ENCODE measurements at regions not wholly inside any gene's neighbourhood (a gene's known extent, or its start where the extent isn't known, plus 50 kb on each side); places are given as distances from the start of the nearest gene placed in this dataset.
A peak's percentile ranks its signal among the peaks of the same experiment; 100 is the strongest.
"Not testable (repeated sequence)": the region's sequence is repeated elsewhere in the genome, so short reads cannot be mapped to it uniquely, and the experiment has no call there.

- Histone ChIP-seq H3K9me3 (no peaks in the 10 kb centered on the region), H3K36me3 (no peaks in the 10 kb centered on the region), H3K4me3 (no peak overlapping the region), H3K27ac (no peak overlapping the region), H3K4me1 (no peaks in the 10 kb centered on the region), H3K27me3 (no peaks in the 10 kb centered on the region)
- intact Hi-C loops (cut with DNase I): no loop called here
- ATAC-seq (no peak), DNase-seq (no peak)
- TF ChIP-seq, protein P1, sequence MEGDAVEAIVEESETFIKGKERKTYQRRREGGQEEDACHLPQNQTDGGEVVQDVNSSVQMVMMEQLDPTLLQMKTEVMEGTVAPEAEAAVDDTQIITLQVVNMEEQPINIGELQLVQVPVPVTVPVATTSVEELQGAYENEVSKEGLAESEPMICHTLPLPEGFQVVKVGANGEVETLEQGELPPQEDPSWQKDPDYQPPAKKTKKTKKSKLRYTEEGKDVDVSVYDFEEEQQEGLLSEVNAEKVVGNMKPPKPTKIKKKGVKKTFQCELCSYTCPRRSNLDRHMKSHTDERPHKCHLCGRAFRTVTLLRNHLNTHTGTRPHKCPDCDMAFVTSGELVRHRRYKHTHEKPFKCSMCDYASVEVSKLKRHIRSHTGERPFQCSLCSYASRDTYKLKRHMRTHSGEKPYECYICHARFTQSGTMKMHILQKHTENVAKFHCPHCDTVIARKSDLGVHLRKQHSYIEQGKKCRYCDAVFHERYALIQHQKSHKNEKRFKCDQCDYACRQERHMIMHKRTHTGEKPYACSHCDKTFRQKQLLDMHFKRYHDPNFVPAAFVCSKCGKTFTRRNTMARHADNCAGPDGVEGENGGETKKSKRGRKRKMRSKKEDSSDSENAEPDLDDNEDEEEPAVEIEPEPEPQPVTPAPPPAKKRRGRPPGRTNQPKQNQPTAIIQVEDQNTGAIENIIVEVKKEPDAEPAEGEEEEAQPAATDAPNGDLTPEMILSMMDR (IDR thresholded peaks at IDR 0.05): no peak
Measured at GRCh38 chr12:131621701-131622421, 89.0 kb upstream of the SFSWAP start.

DNA sequence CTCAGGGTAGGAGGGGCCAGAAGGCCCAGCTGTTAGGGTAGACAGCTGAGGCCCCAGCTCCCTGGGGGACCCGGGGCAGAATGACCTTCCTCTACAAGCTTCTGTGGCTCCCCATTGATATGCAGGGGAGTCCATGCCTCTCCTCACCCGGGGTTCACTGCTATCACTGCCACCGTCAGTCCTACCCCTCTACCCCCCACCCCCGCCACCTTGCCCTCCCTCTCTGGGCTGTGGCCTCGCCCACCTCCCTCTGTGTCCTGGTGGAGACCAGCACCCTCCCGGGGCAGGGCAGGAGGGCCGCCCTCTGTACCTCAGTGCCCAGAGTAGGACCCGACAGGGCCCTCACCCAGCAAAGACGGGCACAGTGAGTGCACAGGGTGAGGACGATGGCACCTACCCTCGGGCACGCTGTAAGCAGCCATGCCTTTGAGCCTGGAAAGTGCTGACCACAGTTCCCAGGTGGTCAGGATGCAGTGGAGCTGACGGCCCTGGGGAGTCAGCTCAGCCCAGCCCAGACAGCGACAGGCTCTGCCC, 88.4 kb upstream of the SFSWAP start:
- H3K4me3 ChIP-seq: no peak overlapping the region
- DNase-seq (no peak), ATAC-seq (no peak)
- no peaks in the 10 kb centered on the region for H3K27me3 ChIP-seq
- no peaks in the 10 kb centered on the region for H3K9me3 ChIP-seq
- intact Hi-C loops (cut with DNase I): no loop called here
- TF ChIP-seq, protein P1 (IDR thresholded peaks at IDR 0.05): no peak
- no peaks in the 10 kb centered on the region for H3K4me1 ChIP-seq
- H3K36me3 ChIP-seq: no peaks in the 10 kb centered on the region
- H3K27ac ChIP-seq: no peak overlapping the region

DNA sequence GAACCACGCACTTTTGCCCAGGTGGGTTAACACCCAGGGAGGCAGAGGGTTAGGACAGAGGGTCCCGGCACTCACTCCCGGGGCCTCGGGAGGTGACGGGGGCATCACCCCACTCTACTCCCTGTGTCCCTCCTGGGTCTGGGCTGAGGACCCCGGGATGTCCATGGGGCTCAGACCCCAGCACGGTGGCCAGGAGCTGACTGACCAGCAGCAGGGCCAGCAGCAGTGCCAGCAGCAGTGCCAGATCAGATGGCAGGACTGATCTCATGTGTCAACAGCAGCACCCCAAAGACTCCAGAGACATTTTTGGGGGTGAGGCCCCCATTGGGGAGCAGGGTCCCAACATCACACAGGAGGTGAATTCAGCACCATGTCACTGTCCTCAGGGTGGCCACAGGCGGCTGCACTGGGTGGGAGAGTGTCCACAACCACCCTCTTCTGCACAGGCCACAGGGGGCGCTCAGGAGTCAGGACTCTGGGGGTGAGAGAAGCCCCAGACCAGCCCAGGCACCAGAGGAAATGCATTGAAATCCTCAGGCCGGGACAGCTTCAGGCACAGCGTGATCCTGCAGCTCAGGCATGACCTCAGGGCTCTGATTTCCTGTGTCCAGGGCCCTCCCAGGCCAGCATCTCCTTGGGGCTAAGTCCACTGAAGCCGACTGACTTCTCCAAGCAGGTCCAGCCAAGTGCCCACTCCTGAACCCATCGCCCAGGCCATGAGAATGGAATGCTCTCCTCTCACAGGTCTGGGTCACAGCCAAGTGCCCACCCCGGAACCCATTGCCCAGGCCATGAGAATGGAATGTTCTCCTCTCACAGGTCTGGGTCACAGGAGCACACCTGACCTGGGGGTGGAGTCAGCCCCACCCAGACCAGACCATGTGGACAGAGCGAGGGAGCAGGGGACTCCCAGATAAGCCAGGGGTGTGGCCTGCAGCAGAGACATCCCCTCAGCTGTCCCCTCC, 87.2 kb upstream of the SFSWAP start:
- H3K4me1 ChIP-seq; H3K36me3 ChIP-seq; H3K27me3 ChIP-seq; H3K4me3 ChIP-seq; intact Hi-C loops (cut with DNase I); H3K27ac ChIP-seq; H3K9me3 ChIP-seq; DNase-seq: not testable (repeated sequence)
- TF ChIP-seq, protein P1 (IDR thresholded peaks at IDR 0.05): peak; percentile 9
- ATAC-seq: peak; percentile 48

DNA sequence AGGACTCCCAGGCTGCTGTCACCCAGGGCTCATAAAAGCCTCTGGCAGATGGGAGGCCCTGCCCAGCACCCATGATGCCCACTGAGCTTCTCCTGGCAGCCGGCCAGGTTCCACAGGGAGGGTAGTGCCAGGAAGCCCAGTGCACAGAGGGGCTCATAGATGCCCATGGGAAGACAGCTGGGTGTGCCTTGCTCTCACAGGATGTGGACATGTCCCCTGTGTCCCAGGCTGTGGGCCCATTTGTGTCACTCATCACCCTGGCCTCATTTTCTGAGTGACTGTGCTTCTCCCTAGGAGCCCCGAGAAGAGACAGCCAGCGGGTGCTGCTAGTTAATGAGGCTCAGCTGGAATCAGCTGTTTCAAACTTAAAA, 86.5 kb upstream of the SFSWAP start:
- H3K9me3 ChIP-seq; intact Hi-C loops (cut with DNase I); H3K4me1 ChIP-seq; H3K27me3 ChIP-seq; H3K27ac ChIP-seq; H3K36me3 ChIP-seq; DNase-seq; H3K4me3 ChIP-seq: not testable (repeated sequence)
- peak; percentile 49 for ATAC-seq

DNA sequence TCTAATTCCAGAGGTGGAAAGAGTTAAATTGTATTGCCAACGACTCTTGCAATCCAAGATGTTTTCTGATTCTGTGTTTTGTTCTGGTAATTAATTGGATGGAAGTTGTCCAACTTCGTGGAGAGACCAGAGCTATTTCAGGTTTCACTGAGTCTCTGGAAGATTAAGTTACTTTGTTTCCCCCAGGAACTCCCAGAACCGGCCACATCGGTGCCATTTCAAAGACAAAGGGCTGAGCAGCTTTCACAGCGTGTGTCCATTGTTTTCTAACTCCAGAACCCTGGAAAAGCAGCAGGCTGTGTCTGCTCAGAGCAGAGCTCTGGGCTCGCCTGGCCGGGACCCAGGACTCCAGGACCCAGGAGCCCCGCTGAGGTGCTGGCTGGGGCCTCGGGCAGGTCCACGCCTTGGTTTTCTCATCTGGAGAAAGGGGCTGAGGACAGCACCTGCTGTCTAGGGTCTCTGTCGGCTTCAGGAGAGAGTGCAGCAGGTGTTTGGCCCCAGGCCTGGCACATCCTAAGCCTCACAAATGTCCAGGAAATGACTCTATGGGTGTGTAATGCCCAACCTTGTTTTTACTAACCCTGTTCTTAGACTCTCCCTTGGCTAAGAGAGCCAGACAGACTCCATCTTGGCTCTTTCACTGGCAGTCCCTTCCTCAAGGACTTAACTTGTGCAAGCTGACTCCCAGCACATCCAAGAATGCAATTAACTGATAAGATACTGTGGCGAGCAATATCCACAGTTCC, 86.0 kb upstream of the SFSWAP start:
- H3K36me3 ChIP-seq; ATAC-seq; DNase-seq; intact Hi-C loops (cut with DNase I); H3K27me3 ChIP-seq; H3K9me3 ChIP-seq; H3K27ac ChIP-seq; H3K4me1 ChIP-seq; H3K4me3 ChIP-seq: not testable (repeated sequence)

DNA sequence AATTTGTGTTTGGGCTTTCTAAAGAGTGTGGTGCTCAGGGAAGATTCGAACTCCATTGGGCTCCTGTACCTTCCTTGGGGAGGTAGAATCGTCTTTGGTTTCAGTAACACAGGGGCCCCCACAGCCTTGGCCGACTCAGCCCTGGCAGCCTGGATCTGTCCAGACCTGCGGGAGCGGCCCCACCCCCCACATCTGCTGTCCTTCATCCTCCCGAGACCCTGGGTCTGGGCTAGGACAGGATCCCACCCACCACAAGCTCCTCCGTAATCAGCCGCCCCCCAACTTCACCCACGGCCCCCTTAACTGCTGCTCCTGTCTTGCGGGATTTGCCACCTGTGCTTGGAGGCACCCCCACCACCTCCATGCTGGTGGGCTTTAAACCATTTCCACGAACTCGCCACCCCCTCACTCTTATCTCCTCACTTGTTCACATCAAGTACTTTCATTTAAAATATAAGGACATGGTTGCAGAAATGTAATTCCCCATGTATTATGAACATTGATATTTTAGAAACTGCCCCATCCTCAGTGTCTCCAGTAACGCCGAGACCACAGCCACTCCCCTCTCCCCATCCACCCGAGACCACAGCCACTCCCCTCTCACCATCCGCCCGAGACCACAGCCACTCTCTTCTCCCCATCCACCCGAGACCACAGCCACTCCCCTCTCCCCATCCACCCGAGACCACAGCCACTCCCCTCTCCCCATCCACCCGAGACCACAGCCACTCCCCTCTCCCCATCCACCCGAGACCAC, 84.7 kb upstream of the SFSWAP start:
- DNase-seq; H3K9me3 ChIP-seq; intact Hi-C loops (cut with DNase I); H3K4me3 ChIP-seq; H3K27ac ChIP-seq; ATAC-seq; H3K36me3 ChIP-seq; H3K4me1 ChIP-seq: not testable (repeated sequence)
- peaks cover 19% of the 10 kb centered on the region for H3K27me3 ChIP-seq

GRCh38 chr12:131627151-131628022, 83.5 kb upstream of the SFSWAP start:
- ATAC-seq; H3K4me1 ChIP-seq; intact Hi-C loops (cut with DNase I); DNase-seq; H3K27ac ChIP-seq; H3K4me3 ChIP-seq; H3K36me3 ChIP-seq; H3K9me3 ChIP-seq: not testable (repeated sequence)
- peaks cover 20% of the 10 kb centered on the region for H3K27me3 ChIP-seq
